RPMI7951 (cell line): ENCODE measurements at regions not wholly inside any gene's neighbourhood (a gene's known extent, or its start where the extent isn't known, plus 50 kb on each side); places are given as distances from the start of the nearest gene placed in this dataset.

Experiments used
- DNase-seq: peaks from one replicate; pipeline ENCODE4 v3.0.0-alpha.2; 2012; ENCODE audit warnings: low read depth

DNA sequence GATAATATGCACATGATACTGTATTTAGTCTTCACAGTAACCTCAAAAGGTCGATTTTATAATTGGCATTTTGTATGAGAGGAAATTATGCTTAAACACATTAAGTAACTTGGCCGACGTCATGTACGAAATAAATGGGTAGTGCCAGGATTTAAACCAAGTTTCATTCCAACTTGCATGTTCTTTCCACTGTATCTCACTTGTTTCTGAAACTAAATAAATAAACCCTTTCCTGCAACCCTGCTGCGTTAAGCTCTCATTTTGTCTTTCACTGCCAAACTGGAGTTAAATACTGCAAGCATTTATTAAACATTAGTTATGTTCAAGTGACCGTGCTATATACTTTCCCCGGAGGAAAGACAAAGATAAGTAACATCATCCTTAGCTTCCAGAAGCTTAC lies 293.9 kb upstream of the PRKD1 start:
- no peak for DNase-seq

DNA sequence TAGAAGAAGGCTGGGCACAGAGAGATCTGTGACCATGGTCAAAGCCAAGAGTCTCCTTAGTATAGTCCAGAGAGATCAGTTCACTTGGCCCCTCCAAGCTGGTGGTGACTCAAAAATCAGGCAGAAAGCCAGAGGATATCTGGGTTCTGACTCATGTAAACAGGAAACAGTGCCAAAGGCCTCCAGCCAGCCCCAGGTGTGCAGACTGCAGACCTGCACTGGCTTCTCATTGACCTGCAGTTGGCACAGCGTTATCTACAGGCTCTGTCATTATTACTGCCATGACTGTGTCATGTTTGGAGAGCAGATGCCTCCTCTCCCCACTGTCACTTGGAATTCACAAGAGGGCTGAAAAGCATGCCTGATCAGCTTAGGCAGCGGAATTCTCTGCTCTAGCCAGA lies 295.7 kb upstream of the PRKD1 start:
- peak; percentile 92 for DNase-seq

DNA sequence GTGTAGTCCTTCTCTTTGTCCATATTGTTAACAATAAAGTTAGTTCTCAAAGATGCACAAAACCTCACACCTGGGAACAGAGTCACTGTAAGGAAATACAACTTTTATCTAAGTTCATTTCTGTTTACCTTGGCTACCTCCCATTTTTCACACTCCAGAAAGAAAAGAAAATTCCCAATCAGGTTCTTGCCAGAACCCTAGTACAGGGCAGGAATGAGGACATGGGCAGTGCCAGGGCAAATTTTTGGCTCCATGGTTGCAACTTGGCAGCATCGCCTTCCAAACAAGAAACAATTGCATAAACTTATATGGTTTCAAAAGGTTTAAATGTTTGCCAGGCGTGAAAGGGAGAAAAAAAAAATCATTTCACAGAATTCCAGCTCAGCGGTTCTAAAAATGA lies 296.3 kb upstream of the PRKD1 start:
- DNase-seq = no peak

DNA sequence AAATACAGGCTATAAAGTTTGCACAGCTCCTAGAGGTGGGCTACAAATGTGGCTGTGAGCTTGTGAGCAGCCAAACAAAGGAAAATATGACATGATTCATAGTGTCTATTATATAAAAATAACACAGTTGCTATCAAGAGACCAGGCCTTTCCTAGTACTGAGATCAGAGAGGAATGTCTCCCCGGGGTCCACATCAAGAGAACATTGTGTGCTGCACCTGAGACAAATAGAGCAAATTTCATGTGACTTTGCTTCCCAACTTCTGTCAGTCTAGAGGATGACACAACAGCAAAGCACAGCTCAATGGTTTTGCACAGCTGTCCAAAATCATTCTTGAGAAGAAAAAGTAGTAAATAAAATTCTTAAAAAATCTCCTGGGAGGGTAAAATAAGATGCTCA lies 297.5 kb upstream of the PRKD1 start:
- no peak for DNase-seq

DNA sequence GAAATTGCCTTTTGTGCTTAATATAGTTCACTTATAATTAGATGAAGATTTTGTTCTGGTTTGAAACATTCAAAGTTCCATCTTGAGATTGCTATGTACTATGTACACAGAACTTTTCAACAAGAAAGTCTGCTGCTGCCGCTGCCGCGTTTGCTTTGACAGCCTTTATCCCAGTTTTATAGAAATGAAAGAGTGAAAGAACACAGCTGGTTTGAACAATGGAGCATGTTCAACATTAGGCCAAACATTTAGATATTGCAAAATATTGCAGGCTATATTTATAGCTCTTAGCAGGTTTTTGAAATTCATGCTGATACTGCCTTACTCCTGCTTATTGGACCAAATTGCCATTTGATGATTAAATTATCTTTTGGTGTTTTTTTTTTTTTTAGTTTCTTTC lies 299.8 kb upstream of the PRKD1 start:
- DNase-seq = no peak

DNA sequence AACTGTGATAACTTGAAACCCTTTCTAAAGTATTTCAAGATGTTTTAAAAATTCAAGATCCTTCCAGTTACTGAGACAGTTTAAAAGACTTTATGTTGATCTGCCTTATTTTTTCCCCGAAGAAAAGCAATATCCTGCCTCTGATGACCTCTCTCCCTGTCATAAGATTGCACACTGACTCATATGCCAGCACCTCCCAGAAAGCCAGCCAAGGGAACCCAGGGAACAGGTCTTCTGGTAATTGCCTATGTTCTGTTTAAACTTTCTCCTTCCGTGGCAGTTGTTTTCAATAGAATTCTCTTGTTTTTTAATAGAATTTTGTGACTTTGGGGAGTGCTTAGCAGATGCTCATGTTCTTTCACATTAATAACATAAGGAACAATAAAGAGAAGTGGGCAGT lies 300.2 kb upstream of the PRKD1 start:
- peak; percentile 56 for DNase-seq

DNA sequence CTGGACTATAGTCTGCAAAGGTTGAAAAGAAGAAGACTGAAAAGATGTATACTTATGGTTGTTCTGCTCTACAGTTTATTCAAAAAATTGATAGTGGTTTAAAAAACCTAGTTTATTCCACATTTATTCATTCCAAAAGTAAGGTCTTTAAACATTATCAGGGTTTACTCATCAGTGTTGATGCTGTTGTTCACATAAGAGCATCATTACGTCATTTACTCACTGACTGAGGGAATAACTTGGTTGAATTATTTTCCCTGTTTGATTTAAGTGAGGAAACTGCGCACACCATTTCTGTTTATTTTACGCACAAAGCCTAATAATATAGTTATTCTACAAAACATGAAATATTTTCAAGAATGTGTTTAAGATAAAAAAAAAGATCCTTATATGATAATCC lies 303.1 kb upstream of the PRKD1 start:
- no peak for DNase-seq

DNA sequence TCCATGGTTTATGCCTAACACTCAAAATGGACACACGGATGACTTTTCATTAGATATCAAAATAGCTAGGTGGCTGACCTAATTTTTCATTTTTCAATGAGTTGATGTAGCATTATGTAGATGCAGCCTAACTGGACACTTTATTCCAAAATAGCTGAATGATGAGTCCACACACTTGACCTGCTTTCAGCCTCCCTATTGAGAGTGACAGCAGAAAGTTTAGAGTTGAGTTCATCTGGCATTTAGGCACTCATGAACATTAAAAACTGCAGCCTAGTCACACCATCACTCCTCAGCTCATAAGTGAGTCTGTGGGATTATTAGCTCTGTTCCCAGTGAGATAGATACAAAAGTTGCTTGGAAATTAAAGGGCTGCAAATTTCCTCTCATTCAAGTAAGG lies 307.3 kb upstream of the PRKD1 start:
- no peak for DNase-seq

DNA sequence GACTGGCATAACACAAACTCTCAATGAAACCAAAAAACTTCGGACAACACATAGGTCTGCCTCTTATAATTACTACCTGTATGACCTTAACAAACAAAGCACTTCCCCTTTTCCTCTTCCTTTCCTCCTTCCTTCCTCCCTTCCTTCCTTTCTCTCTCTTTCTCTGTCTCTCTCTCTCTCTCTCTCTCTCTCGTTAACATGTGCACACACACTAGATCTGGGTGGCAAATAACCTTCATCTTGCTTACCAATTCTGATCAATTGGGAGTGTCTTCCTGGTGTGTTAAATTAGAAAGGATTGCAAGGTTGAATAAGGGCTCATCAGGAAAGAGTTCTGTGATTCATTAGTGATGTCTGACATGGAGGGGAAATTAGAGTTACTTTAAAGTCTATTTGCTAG lies 307.8 kb upstream of the PRKD1 start:
- DNase-seq = no peak

DNA sequence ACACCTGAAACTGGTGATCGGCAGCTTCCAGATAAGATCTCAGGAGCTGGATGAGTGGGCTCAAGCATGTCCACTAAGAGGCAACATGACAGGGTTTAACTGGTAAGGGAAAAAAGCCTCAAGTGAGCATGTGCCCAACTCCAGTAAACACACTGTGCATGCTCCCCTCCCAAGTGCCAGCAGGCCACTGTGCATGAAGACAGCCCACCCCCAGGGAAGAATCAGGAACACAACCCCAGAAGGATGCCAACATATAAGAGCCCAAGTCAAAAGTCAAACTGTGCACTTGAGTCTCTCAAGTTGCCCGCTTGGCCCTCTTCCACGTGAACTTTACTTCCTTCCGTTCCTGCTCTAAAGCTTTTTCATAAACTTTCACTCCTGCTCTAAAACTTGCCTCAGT lies 311.3 kb upstream of the PRKD1 start:
- DNase-seq = no peak

DNA sequence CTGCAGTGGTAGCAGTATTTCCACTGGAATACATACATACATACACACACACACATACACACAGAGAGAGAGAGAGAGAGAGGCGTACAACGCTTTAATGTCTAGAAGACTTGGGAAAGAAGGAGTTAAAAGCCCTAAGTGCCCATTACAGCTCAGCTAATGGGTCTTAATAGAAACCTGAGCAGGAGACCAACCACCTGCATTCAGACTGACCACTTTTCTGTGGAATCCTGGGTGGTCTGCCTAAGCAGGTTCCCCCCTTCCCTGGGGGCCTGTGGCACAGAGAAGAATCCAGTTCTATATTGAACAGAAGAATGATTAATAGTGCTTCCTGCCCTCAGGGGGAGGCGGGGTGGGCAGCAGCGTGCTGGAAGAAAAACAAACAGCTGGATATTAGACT lies 312.4 kb upstream of the PRKD1 start:
- DNase-seq = no peak

DNA sequence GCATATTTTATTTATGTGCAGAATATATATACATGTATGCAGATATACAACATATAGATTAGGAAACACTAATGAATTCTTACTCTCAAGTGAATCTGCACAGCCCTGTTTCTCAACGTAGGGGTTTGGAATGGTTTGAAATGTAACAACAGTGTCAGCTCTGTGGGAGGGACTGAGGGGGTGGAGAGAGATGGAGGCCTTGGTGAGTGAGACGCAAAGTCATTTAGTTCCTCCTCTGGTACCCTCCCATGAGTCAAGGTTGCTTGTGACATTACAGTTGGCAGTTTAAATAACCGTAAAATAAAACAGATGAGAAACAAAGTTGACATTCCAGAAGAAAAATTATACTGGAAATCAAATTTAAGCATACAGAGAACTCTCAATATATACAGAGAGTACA lies 313.0 kb upstream of the PRKD1 start:
- no peak for DNase-seq

DNA sequence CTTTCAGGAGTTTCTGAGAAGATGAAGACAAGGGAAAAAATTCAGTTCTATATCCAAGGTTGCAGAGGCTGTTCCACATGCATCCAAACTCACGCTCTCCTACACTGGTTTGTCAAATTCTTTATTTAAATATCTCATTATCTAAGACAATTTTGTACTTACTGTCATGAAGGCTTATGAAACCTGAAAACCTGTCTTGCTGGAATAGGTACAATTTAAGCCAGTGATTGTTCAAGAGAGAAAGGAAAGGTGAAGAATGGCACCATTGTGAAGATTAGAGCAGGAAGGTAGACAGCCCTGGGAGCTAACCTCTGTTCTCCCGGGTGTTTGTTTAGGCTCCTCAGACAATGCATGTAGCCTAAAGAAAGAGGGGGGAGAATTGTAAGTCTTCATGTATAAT lies 315.1 kb upstream of the PRKD1 start:
- DNase-seq = no peak

DNA sequence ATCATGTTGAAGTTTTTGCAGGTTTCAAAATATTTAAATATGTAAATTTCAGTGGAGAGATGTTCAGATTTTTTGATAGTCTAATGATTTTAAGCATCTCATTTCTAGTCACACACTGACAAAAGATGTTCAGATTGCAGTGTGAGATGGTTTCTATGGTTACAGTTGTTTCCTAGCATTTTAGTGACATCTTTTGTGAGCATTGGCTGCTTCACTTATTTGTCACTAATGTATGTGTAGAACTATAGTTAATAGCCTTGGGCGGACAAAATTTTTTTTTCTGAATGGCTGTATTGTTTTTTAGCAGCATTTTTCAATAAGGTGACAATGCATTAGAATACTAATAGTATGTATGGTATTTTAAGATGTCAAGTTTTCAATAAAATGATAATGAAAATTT lies 315.6 kb upstream of the PRKD1 start:
- DNase-seq = no peak

DNA sequence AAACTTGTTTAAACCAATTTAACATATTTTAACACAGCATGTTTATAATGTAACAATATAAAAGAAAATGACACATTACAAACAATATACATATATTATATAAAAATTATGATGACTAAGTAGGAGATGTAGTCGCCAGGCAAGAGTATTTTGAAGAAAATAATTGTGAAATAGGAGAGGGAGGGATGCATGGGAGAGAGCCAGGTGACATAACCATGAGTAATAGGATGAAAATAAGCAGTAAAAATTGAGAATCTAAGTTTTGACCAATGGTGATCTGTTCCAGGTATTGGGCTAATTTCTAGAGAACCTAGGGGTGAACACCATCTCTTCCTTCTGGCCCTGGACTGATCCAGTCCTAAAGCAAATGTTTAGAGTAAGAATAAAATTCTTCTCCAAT lies 315.2 kb upstream of the G2E3 start:
- DNase-seq = peak; percentile 34

DNA sequence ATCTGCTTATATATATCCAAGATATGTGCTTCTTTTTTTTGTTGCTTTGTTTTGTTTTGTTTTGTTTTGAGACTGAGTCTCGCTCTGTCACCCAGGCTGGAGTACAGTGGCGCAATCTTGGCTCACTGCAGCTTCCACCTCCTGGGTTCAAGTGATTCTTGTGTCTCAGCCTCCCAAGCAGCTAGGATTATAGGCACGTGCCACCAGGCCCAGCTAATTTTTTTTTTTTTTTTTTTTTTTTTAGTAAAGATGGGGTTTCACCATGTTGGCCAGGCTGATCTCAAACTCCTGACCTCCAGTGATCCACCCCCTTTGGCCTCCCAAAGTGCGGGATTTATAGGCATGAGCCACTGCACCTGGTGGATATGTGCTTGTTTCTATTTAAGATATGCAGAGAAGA lies 314.6 kb upstream of the G2E3 start:
- DNase-seq = peak; percentile 20

DNA sequence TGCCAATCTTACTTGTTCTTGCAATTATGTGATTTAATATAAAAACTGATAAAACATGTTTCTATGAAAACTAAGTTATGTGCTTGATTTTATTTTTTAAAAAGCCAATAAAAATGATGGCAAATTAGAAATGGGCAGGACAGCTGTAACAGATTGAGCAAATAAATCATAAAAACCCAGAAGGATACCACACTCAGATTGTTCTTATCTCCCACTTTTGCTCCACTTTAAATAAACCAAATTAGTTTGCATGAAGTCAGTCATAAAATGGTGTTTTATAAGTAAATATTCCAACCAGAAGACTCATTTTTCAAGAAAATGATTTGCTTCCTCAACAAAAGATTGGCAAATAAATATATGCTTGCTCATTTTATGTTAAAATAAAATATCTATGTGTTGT lies 307.9 kb upstream of the G2E3 start:
- no peak for DNase-seq

DNA sequence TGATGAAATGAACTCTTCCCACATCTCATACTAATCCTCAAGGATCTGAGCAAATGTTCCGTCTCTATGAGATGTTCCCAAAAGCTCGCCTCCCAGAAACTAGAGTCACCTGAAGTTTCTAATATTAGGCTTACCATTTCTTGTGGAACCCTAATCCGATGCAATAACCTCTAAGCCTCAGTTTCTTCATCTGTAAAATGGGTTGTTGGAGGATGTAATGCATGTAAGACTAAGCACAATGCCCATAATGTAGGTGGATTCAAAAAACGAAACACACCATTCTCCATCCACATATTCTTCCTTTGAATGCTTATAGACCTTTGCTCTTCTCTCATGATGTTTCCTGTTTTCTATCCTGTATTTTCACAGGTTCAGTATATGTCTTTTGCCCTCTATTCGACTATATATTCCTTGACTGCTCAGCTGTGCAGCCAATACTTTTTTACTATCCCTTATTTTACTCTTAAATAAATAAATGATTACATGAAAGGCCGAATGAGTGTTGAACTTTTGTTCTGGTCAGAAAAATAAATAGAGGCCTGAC lies 307.3 kb upstream of the G2E3 start:
- DNase-seq = no peak

DNA sequence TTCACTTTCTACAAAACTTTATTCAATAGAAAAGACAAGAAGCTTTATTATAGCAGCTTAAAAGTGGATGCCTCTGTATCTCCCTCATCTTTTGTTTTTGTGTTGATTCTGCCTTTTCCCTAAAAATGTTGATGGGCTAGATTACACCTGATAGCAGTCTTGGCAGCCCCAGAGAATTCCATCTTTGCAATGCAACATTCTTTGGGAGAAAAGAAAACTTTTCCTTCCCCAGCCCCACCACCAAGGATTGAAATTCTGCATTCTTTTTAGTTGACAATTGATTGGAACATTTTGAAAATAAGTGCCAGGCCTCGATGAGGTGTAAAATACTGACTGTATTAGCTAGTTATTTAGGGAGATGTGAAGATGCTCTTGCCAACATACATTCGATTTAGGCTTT lies 306.8 kb upstream of the G2E3 start:
- DNase-seq = no peak

DNA sequence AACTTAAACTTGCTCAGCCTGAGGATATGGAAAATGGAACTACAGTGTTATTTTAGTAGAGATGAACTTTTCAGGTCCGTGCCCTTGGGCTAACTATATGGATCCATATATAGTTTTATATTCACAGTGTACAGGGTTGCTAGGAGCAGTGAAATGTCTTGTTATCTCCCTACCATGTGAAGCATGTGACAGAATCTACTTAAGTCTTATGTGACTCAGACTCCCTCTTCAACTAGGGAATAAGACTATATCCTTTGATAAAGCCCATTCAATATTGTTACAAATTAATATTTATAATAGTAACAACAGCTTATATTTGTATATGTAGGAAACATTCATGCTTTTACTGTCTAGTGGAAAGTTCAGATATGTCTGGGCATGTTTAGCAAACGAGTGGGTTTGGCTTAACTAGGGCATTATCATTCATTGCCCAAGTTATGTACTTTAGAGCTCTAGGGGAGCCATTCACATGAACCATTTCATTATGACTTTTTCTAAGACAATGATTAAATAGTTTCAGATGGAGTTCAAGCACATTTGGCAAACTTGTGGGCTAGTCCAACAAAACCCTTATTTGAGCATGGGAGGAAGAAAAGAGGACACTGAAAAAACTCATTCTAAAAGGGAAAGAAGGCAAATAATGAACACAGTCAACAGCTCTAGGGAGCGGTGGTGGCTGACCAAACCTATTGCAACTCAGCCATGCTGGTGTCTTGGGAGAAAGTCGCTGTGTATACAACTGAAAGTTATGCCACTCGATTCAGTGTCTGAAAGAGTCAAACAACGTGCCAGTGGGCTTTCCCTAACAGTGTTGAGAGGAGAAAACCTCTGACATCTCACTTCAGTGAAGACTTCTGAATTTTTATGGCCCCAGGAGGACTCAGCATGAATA lies 305.9 kb upstream of the G2E3 start:
- DNase-seq = no peak

DNA sequence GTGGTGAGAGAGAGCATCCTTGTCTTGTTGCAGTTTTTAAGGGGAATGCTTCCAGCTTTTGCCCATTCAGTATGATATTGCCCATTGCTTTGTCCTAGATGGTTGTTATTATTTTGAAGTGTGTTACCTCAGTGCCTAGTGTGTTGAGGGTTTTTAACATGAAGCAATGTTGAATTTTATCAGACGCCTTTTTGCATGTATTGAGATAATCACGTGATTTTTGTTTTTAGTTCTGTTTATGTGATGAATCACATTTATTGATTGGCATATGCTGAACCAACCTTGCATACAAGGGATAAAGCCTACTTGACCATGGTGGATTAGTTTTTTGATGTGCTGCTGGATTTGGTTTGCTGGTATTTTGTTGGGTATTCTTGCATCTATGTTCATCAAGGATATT lies 302.3 kb upstream of the G2E3 start:
- no peak for DNase-seq

DNA sequence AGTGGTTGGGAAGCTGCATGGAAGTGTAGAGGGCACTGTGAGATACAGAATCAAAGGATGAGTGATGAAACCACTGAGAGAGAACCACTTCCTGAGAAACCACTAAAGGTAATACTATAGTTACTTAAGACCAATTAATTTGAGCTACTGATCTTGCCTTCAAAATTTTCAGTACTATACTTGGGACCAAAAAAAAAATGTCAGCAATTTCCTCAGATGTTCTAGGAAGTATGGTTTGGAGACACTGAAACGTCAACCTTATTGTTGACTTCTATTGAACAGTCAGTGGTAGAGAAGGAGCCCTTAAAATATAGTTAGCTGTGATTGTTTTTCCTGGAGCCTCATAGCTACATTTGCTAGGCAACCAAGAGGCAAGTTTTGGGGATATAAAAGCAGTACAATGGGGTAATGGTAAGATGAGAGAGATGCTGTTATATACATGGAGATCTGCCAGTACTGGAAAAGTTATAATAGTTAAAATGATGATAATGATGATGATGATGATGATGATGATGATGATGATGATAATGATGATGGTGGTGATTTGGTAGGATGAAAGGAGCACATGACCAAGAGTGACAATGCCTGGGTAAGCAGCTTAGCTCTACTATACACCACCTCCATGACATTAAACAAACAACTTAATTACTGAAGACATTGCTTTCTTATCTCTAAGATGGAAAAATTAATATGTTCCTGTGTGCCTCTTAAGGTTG lies 300.9 kb upstream of the G2E3 start:
- no peak for DNase-seq
